NCI-H510A treated with DMSO at 0.1 percent for 48 hours (cell line): ENCODE measurements at regions not wholly inside any gene's neighbourhood (a gene's known extent, or its start where the extent isn't known, plus 50 kb on each side); places are given as distances from the start of the nearest gene placed in this dataset.

Experiments
- DNase-seq: peaks from one replicate; lab custom pipeline; 2025; lab: John Stamatoyannopoulos, UW

DNA sequence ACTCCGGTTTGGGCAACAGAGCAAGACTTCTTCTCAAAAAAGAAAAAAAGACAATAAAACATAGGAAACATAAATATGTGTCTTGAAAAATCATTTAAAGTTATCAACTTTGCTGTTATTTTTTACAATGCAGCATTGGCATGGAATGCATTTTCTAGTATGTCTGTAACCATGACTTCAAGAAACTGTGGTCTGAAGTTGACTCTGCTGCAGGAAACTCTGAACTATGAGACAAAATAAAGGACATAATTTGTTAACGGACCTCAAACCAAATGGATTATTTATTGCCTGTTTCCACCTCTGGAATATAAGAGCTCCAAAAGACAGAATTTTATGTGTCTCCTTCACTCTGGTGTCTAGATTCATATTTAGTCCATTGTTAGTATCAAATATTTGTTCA, 79.1 kb downstream of the TRIB2 start:
- no peak for DNase-seq

DNA sequence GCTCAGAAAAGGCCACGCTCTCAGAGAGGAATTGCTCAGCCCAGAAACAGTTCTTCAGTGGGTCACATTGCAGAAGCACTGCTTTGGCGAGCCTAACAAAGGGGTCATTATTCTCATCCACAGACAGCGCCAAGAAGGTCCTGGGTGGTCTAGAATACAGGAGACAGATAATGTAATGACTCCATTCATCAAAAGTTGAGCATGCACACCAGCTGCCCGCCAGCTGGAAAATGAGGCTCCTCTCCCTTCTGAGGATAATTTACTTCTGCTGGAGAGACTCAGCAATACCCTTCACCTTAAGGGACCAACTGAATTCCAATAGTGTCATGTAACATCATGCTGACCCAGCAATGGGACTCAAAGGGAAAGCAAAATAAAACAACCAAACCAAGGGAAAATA, 79.9 kb downstream of the TRIB2 start:
- no peak for DNase-seq

DNA sequence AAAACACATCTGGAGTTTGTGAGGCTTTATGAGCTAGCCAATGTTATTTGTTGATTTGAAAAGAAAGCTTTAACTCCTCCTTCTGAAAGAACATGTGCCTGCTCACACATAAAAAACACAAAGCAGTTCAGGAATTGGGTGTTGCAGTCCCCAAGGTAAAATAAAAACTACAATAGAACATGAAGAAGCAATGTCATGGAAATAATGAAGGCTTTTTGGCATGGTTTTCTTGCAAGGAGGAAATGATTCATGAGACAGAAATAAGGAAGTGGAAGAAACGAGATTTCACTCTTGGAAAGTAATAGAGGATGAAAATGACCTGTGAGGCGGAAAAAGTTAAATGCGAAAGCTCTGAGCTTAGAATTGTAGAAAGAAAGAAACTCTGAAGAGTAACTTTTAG, 81.1 kb downstream of the TRIB2 start:
- no peak for DNase-seq

DNA sequence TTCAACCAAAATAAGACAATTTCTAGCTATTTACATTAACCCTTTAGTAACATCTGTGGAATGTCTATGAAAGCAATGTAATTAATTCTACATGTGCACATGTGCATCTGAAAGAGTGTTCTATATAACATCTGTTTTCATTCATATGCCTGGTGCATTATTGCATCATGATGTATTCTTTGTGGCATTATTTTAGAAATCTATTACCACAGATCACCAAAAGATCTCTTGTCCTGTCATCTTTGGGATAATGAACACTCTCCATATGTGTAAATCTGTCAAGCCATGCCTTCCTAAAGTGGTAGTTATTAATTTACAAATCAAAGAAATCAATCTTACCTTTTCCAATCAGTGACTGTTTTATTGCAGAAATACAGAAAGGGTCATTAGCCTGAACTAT, 86.9 kb downstream of the TRIB2 start:
- DNase-seq: no peak

DNA sequence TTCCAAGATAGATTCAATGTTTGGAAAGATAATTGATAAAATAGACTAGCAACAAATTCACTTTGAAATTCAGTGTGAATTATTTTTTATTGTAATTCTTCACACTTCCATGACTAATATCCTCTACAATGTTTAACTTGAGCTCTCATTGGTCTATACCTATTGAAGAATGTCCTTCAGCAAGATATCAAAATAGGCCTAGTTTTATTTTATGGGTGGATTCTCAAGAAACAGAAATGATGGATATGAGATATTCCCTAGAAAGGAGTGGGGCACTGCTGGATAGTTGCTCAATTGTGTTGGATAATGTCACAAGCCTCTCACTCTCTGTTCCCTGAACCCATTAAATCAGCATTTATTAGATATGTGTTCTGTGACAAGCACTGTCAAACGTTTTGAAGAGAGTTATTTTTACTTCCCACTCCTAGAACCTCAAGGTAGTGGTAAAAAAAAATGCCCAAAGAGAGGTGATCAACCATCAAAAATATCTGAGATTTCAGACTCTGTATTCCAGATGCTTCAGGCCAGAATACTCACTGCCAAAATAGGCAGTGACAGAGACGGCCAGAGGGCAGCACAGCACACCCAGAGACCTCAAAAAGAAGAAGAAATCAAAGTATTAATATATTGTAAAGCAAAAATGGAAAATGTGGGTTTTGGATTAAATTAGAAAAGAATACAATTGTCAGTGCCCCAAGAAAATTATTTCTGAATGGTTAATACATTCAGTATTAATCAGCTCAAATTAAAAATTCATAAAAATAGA, 87.5 kb downstream of the TRIB2 start:
- no peak for DNase-seq

DNA sequence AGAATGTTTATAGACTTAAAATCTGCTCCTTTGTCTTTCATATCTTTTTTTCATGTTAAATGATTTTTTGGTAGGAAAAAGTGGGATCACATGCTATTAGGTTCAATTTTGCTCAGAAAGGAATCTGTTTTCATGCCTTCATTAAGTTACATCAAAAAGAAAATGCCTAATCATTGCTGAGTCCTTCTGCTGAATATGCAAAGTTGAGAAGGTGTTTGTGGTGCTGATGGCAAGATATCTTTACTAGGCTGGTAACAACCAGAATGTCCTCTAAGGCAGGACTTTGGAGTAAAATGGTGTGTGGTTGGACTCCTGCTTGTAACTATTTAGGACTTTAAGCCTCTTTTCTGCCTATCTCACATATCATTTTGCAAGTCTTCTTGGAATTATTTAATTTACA, 88.3 kb downstream of the TRIB2 start:
- DNase-seq: no peak

DNA sequence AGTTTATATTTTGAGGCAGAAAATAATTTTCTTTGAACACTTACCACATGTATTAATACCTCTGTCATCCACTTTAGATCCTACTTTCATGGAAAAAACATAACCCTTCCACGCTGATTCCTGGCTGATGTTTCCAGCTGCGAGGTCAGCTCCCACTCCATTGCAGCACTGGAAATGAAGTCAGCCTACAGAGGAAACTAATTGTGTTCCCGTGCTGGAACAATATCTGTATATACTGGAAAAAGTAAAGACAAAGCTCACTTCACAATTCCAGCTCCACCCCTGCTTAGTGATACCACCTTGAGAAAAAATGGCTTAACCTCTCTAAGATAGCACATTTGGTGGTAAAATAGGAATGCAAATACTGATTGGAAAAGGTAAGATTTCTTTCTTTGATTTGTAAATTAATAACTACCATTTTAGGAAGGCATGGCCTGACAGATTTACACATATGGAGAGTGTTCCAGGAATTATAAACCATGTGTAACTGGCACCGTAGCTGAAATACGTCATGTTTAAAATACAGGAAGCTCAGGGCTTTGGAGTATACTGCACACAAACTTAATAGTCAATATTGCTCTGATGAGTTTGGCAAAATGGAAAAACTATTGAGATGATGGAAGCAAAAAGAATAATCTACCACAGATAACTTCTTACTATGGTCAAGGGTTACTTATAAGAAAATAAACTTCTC, 90.0 kb downstream of the TRIB2 start:
- no peak for DNase-seq

DNA sequence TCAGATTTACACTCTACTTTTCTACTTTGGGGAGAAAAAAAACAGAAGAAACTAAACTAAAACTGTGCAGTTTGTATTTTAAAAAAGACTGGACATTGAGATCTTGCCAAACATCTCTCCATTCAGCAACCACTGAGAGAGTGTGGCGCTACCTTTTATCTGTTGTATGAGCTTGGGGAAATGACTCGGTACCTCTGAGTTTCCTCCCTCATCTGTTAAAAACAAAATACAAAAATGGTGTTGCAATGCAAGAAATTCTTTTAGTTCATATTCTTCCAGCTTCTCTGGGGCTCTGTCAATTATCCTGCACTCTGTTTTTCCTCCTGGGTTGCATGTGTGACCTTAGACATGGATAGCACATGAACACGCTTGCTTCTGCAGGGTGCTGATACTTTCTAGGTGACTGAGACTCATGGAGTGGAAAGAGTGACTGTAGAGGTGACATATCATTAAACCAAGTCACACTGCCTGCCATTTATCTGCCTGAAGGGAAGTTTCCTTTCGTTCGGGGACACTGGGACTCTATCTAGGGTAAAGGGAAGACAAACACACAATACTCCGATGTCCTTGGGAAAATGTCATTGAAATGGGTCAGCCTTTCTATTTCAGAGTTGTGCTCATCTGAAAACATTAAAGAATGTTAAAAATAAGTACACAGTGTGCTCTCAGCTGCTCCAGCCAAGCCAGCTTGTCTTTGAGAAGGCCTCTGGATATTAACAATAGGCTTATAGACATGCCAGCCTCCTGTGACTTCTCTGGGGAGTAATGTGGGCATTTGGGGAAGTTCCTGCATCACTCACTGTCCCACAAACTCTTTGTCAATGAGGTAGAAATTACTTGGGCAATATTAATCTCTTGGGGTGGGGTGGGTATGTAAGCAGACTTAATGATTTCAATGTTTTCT, 91.4 kb downstream of the TRIB2 start:
- DNase-seq: no peak

DNA sequence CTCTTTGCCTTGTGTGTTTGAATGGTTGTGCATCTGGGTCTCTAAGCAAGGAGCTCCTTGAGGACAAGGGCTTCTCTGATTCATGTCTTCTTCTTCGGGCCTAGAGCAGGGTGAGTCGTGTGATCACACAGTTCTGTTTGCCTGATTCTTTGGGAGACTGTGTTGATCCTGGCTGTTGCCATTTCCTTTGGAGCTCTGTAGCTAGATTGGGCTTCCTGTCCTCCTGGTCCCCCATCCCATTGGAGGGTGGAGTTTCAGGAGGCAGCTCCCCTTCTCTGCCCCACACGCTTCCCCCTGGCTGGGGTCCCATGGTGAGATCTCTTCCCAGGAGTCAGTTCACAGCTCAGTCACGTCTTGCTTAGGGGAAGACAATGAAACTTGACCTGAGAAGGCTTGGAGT, 92.8 kb downstream of the TRIB2 start:
- no peak for DNase-seq

DNA sequence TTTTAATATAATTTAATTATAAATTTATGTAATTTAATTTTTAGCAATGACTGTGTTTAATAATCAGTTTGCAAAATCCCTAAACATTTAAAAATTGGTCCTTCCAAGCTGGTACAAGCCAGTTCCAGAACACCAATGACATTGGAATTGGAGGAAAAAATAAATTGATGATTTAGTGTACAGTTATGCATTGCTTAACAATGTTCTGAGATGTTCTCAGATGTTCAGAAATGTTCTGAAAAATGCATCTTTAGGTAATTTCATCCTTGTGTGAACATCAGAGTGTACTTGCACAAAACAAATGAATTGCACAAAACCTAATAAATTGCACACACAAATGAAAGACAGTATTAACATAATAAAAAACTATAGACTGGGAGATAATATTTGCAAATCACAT, 95.2 kb downstream of the TRIB2 start:
- no peak for DNase-seq

DNA sequence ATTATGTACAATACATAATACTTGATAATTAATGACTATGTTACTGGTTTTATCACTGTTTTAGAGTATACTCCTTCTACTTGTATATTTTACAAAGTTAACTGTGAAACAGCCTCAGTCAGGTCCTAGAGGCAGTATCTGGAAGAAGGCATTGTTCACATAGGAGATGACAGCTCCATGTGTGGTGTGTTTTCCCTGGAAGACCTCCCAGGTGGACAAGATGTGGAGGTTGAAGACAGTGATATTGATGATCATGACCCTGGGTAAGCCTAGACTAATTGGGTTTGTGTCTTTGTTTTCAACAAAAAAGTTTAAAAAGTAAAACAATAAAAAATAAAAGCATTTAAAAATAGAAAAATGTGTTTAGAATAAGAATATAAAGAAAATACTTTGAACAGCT, 96.4 kb downstream of the TRIB2 start:
- no peak for DNase-seq

DNA sequence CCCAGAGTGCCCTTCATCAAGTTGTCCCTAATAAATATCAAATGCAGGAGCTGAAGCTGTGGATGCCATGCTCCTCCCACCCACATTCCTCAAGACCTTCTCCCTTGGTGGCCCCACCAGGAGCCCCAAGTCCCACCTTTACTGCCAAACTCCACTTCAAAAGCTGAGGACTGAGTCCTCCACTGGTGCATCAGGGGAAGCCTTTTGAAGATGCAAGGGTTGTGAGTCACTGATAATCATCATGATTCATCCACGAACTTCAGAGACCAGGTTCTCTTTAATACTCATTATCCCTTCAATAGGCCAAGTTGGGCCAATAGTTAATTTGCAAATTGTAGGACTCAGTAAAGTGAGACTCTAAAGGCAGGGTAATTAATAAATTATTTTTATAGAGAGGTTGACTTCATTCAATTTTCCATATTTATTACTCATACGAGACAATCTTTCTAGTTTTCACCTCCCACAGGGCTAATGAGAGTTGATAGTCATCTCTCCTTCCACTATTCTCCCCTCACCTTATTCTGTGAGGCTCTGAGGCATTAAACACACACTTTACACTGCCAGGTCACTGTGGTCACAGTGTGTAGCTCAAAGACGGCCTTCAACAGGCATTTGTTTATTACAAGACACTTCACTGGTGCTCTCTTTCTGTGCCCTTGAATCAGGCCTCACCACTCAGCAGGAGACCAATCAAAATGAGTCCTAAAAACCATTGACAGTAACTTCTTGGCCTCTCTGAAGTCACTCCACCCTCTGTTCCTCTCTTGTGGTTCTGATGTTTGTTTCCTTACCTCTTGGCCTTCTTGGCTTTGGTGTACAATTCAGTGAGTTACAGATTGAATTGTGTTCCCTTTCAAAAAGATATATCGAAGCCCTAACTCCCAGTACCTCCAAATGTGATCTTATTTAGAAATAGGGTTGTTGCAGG, 99.9 kb downstream of the TRIB2 start:
- DNase-seq: no peak

DNA sequence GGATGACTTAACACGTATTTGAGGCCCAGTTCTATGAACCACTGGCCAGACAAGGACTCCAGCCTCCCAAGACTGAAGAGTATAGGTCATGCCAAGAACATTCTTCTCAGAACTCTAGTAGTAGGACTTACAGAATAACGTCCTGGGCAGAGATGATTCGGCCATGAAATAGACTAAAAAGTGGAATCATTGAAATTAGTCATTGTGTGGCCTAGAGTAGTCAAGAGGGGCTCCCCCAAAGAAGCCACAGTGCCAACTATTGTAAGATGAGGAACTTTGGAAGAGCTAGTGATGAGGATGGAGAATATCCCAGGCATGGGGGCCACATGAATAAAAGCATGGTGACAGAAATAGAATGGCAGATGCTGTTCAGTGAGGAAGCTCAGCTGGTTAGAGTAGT, 101.1 kb downstream of the TRIB2 start:
- no peak for DNase-seq

DNA sequence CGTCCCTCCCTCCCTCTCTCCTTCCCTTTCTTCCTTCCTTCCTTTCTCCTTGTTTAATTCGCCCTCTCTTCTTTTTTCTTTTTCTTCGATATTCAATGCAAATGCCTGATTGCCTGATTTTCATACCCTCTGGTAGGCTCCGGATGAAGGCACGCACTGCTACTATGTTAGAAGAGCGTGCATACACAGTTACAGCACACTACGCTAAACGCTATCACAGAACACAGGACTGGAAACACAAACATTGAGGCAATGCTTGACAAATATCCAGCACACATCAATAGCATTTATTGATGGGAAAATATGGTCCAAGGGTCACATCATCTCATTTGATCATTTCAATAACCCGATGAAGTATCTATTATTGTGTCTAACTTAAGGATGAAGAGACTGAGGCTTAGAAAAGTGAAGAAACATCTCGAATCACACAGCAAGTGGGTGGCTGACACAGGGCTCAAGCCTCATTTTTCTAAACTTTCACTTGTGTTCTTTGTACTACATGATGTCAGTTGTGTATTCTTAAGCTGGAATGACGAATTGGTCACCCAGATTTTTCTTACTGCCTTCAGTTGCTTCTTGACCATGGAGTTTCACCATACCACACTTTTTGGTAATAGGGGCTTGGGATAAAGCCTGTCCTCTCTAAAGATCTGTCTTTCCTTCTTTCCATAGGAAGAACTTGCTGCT, 101.8 kb downstream of the TRIB2 start:
- DNase-seq: no peak

DNA sequence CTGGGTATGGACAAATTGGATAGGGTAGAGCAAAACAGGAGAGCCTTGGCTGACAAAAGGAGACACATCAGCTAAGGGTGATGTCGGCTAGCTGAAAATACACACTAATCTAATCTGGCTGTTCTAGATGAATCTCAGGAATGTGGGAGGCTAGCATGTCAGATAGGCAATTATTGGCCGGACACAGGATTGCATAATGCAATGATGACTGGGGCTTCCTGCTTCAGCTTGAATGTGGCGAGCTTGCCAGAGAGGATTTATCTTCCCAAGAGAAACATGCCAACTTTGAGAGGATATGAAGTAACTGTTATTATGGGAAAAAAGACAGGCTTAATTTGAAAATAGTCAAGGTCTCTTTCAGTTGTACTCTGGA, 102.4 kb downstream of the TRIB2 start:
- no peak for DNase-seq

DNA sequence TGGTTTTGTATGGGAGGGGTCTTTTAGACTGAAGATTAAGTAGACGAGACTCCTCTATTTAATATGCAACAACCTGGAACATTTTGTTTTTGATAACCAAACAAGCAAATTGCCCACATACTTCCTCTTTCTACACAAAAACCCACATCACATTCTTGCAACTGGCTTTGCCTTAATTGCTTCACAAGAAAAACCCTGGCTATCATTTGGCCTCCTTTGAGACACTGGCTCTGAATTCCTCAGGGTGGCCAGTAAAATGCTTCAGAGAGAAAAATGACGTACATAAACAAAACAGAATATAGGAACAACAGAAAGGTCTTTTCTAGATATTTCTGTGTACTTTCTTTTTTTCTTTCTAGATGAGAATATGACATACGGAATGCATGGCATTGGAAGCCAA, 103.0 kb downstream of the TRIB2 start:
- DNase-seq: no peak

DNA sequence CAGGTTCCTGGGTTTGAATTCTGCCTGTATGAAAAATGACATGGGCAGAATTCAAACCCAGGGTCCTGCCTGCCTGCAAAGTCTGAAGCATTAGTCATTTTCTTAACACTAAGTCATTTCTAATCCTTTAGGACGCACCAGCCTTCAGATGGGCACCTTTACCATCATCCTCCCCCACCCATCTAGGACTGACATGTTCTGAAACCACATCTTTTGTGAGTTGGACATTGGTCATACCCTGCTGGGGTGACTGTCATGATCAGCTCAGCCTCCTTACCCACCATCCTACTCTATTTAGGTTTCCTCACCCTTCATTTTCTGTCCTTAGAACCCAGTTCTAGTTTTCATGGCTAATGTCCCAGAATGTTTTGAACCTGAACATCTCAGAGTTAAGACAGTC, 104.9 kb downstream of the TRIB2 start:
- DNase-seq: no peak

DNA sequence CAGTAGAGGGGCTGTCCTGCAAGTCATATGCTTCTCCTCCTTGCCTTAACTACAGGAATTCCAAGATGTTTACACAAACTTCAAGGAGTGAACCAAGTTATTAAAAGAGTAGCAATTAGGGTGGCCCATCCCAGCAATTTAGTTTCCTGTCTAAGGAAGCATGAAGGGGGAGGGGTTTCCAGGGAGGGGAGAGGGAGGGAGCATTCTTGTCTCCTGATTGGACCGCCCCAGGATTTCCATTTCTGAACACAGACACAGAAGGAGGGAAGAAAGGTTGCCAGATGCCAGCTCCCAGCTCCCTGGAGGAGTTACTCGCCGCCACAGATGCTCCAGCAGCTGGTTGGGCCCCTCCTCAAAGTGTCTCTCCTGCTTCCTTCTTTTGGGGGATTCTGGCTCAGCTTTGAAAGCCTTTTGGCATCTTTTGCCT, 107.6 kb downstream of the TRIB2 start:
- DNase-seq: no peak

DNA sequence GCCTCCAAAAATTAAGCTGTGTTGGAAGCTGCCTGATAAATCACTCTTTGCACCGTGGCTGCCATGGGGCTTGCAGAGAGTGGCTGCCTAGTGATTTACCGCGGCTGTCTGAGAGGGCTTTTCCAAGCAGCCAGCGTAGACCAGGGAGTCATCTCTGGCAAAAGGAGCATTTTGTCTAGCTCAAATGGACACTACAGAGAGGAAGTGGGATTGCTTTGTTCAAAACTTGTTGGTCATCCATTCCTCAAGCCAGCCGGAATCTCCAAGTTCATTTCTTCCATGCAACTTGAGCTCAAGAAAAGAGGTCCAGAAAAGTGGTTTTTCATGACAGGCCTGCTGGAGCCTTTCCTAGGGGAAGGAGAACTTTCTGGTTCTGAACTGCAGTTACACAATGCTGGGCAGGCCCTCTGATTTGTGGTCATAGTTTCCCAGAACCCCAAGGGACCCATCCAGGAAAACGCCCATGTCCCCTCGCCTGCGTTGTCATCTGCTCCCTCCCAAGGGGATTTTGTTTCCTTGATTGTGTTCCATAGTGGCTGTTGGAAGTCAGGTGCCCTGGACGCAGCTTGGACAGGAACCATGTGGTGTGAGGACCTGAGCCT, 108.1 kb downstream of the TRIB2 start:
- DNase-seq: no peak

DNA sequence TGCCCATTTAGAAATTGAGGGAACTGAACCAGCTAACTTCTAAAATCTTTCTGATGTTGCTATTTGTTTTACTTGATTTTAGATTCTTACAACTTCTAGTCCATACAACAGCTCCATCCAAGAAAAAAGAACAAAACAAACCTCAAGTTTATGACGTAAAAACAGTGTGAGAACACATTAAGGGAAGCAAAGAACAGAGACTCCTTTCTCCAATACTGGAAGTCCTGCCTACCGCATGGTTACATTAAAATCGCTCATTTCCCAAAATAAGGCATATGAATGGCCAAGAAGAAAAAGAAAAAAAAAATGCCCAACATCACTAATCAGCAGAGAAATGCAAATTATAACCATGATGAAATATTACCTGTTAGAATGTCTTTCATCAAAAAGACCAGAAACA, 110.0 kb downstream of the TRIB2 start:
- DNase-seq: no peak

DNA sequence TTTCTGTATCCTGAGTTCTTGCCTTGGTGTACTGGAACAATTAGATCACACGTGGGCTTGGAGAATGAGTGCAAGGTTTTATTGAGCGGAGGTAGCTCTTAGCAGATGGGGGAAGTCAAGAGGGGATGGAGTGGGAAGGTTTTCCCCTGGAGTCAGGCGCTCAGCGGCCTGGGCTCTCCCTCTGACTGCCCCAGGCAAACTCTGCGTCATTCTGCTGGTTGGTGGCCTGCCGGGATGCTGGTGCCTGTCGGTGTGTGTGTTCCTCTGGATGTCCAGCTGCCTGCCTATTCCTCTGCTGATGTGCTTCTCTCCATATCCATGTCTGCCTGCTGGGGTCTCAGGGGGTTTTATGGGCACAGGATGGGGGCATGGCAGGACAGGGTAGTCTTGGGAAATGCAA, 111.0 kb downstream of the TRIB2 start:
- no peak for DNase-seq
